Kidney (tissue), 13 donors: ENCODE measurements at regions not wholly inside any gene's neighbourhood (a gene's known extent, or its start where the extent isn't known, plus 50 kb on each side); places are given as distances from the start of the nearest gene placed in this dataset.
"Not testable (repeated sequence)": the region's sequence is repeated elsewhere in the genome, so short reads cannot be mapped to it uniquely, and the experiment has no call there.

ENCODE experiments used
- DNase-seq, 5 donors: peaks; one replicate each; pipeline ENCODE4 v3.0.0-alpha.2; 2013 to 2020
- FAIRE-seq: peaks from 2 replicates; lab custom pipeline; 2012; peaks lifted over from hg19 to GRCh38; lab: Jason Lieb, UNC
- H3K27ac ChIP-seq, 2 donors: one replicate each; pipeline ENCODE4 v1.7.0; 2013; ENCODE audit warnings: low read depth in 2 of 2, low read length in 2 of 2, inconsistent platforms in 1 of 2
- H3K27me3 ChIP-seq: one replicate; pipeline ENCODE4 v1.7.1; 2013; ENCODE audit warnings: low read length, inconsistent platforms; ENCODE audit not compliant: control insufficient read depth, insufficient read depth
- H3K36me3 ChIP-seq, 3 donors: one replicate each; pipeline versions ENCODE4 v1.7.0 to v1.7.1; 2013; ENCODE audit warnings: low read length in 3 of 3, control low read depth in 1 of 3, inconsistent platforms in 1 of 3; ENCODE audit not compliant: insufficient read depth in 3 of 3, control insufficient read depth in 2 of 3
- H3K4me1 ChIP-seq, 3 donors: one replicate each; pipeline versions ENCODE4 v1.7.0 to v1.7.1; 2013; ENCODE audit warnings: low read length in 3 of 3, inconsistent platforms in 1 of 3, low read depth in 1 of 3; ENCODE audit not compliant: control insufficient read depth in 2 of 3, insufficient read depth in 2 of 3
- H3K4me3 ChIP-seq, 3 donors: one replicate each; pipeline versions ENCODE4 v1.7.0 to v1.8.1; 2013; ENCODE audit warnings: low read length in 3 of 3, control low read depth in 1 of 3, inconsistent platforms in 1 of 3
- H3K9ac ChIP-seq, 3 donors: one replicate each; pipeline versions ENCODE4 v1.7.0 to v1.7.1; 2013; ENCODE audit warnings: low read length in 3 of 3, control low read depth in 1 of 3, inconsistent platforms in 1 of 3
- H3K9me3 ChIP-seq, 3 donors: one replicate each; pipeline versions ENCODE4 v1.7.0 to v1.7.1; 2013; ENCODE audit warnings: low read length in 3 of 3, control low read depth in 1 of 3, inconsistent platforms in 1 of 3; ENCODE audit not compliant: control insufficient read depth in 2 of 3, insufficient read depth in 1 of 3
- intact Hi-C: fragments of 100-400 bp; cut with DNase I; formaldehyde crosslinking; loops from one replicate; pipeline ENCODE4 v1.11.1; 2022
- TF ChIP-seq, protein P1 (sequence below): IDR thresholded peaks from 3 replicates; pipeline ENCODE4 v1.5.1; 2012; ENCODE audit warnings: mild to moderate bottlenecking, moderate library complexity, borderline replicate concordance; ENCODE audit not compliant: insufficient read depth; ENCODE audit errors: extremely low read depth
- donor health status: control.
- donor health status: control.
- donor health status: control.
- donor health status: control.
- donor health status: control.
- donor health status: DM: yes; HTN: yes; CAD: no.
- donor health status: Normal renal cell carcinoma (clear cell type).

- Histone ChIP-seq H3K9ac (no peak overlapping the region), H3K4me3 (no peak overlapping the region), H3K27me3 (no peaks in the 10 kb centered on the region), H3K36me3 (no peaks in the 10 kb centered on the region), H3K9me3 (no peaks in the 10 kb centered on the region), H3K4me1 (peaks cover 0 to 11% (median 2%) of the 10 kb centered on the region in 3 donors), H3K27ac (no peak overlapping the region)
- TF ChIP-seq, protein P1, sequence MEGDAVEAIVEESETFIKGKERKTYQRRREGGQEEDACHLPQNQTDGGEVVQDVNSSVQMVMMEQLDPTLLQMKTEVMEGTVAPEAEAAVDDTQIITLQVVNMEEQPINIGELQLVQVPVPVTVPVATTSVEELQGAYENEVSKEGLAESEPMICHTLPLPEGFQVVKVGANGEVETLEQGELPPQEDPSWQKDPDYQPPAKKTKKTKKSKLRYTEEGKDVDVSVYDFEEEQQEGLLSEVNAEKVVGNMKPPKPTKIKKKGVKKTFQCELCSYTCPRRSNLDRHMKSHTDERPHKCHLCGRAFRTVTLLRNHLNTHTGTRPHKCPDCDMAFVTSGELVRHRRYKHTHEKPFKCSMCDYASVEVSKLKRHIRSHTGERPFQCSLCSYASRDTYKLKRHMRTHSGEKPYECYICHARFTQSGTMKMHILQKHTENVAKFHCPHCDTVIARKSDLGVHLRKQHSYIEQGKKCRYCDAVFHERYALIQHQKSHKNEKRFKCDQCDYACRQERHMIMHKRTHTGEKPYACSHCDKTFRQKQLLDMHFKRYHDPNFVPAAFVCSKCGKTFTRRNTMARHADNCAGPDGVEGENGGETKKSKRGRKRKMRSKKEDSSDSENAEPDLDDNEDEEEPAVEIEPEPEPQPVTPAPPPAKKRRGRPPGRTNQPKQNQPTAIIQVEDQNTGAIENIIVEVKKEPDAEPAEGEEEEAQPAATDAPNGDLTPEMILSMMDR = no peak
- FAIRE-seq = no peak
- DNase-seq = no peak
- intact Hi-C loops = no loop called here
These were observed 1280.4 kb downstream of the NSUN3 start for GRCh38 chr3:95343228-95343627.

GRCh38 chr3:95343767-95344166, 1280.9 kb downstream of the NSUN3 start:
- no peak overlapping the region for H3K9ac ChIP-seq
- no peak overlapping the region for H3K4me3 ChIP-seq
- no peak for DNase-seq
- intact Hi-C loops = no loop called here
- TF ChIP-seq, protein P1 = no peak
- H3K27me3 ChIP-seq = no peaks in the 10 kb centered on the region
- no peaks in the 10 kb centered on the region for H3K9me3 ChIP-seq
- H3K27ac ChIP-seq = no peak overlapping the region
- no peak for FAIRE-seq
- H3K4me1 ChIP-seq = peaks cover 0 to 11% (median 2%) of the 10 kb centered on the region in 3 donors
- H3K36me3 ChIP-seq = no peaks in the 10 kb centered on the region

DNA sequence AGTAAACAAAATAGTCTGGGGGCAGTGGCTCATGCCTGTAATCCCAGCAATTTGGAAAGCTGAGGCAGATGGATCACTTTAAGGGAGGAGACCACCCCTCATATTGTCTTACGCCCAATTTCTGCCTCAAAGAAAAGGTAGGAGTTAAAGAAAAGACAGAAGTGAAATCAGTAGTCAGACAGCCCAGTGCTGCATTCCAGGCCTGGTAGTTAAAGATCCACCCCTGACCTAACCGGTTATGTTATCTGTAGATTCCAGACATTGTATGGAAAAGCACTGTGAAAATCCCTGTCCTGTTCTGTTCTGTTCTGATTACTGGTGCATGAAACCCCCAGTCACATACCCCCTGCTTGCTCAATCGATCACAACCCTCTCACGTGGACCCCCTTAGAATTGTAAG, 1285.1 kb downstream of the NSUN3 start:
- H3K4me3 ChIP-seq, H3K9ac ChIP-seq, H3K9me3 ChIP-seq, H3K27ac ChIP-seq, DNase-seq, FAIRE-seq, intact Hi-C loops, H3K36me3 ChIP-seq, H3K27me3 ChIP-seq: not testable (repeated sequence)
- peaks cover 0 to 10% (median 0%) of the 10 kb centered on the region in 3 donors for H3K4me1 ChIP-seq

GRCh38 chr3:95348879-95349278, 1286.0 kb downstream of the NSUN3 start:
- DNase-seq (no peak), FAIRE-seq (no peak)
- H3K4me1 ChIP-seq = peaks cover 0 to 10% (median 0%) of the 10 kb centered on the region in 3 donors
- H3K4me3 ChIP-seq = no peak overlapping the region
- intact Hi-C loops = no loop called here
- no peak overlapping the region for H3K27ac ChIP-seq
- no peaks in the 10 kb centered on the region for H3K36me3 ChIP-seq
- TF ChIP-seq, protein P1 = no peak
- H3K27me3 ChIP-seq = no peaks in the 10 kb centered on the region
- H3K9me3 ChIP-seq = no peaks in the 10 kb centered on the region
- no peak overlapping the region for H3K9ac ChIP-seq
